Erythroblast (primary cell): ENCODE measurements at regions not wholly inside any gene's neighbourhood (a gene's known extent, or its start where the extent isn't known, plus 50 kb on each side); places are given as distances from the start of the nearest gene placed in this dataset.

ENCODE experiments used
- GATA1 ChIP-seq: IDR thresholded peaks from 2 replicates; pipeline ENCODE4 v1.6.1; 2011; ENCODE audit warnings: low read depth, mild to moderate bottlenecking, control low read depth, low read length, moderate library complexity
- POLR2A ChIP-seq: IDR thresholded peaks from 2 replicates; pipeline ENCODE4 v1.6.1; 2011; ENCODE audit warnings: mild to moderate bottlenecking, low read length

DNA sequence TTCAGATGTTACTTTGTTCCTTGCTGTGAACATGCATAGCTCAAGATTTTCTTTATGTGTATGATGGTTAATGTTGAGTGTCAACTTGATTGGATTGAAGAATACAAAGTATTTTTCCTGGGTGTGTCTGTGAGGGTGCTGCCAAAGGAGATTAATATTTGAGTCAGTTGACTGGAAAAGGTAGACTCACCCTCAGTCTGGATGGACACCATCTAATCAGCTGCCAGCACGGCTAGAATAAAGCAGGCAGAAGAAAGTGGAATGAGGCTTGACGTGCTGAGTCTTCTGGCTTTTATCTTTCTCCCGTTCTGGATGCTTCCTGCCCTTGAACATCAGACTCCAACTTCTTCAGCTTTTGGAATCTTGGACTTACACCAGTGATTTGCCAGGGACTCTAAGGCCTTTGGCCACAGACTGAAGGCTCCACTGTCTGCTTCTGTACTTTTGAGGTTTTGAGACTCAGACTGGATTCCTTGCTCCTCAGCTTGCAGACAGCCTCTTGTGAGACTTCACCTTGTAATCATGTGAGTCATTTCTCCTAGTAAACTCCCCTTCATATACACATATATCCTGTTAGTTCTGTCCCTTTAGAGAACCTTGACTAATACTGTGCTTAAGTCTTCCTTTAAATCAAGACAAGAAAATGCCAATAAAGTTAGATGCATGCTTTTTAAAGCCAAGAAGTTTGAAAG lies 626.6 kb downstream of the KCNT2 start:
- TF ChIP-seq POLR2A (no peak), GATA1 (no peak)
